HG02759 (cell line): ENCODE measurements at regions not wholly inside any gene's neighbourhood (a gene's known extent, or its start where the extent isn't known, plus 50 kb on each side); places are given as distances from the start of the nearest gene placed in this dataset.
"Not testable (repeated sequence)": the region's sequence is repeated elsewhere in the genome, so short reads cannot be mapped to it uniquely, and the experiment has no call there.

Source experiments
- ATAC-seq: cut with Tn5 transposase; IDR thresholded peaks from one replicate; pipeline ENCODE4 v1.9.1; 2021; ENCODE audit warnings: mild to moderate bottlenecking, moderate library complexity; ENCODE audit not compliant: unreplicated experiment

- ATAC-seq, result not testable (repeated sequence)
These were observed 677.0 kb downstream of the MAFB start for GRCh38 chr20:40012026-40012425.

GRCh38 chr20:40010483-40010882, 678.6 kb downstream of the MAFB start:
- no peak for ATAC-seq

GRCh38 chr20:40009542-40009941, 679.5 kb downstream of the MAFB start:
- ATAC-seq, result no peak

- no peak for ATAC-seq
These were observed 680.9 kb downstream of the MAFB start for GRCh38 chr20:40008177-40008576.

- no peak for ATAC-seq
These were observed 682.7 kb downstream of the MAFB start for GRCh38 chr20:40006168-40006860.

- ATAC-seq, result not testable (repeated sequence)
These were observed 684.9 kb downstream of the MAFB start for GRCh38 chr20:40004092-40004491.

GRCh38 chr20:39993742-39994141, 695.3 kb downstream of the MAFB start:
- no peak for ATAC-seq

- no peak for ATAC-seq
These were observed 698.3 kb downstream of the MAFB start for GRCh38 chr20:39990692-39991091.

GRCh38 chr20:39988991-39989390, 700.0 kb downstream of the MAFB start:
- ATAC-seq, result no peak

- ATAC-seq, result no peak
These were observed 702.7 kb downstream of the MAFB start for GRCh38 chr20:39986173-39986904.

GRCh38 chr20:39985271-39985827, 703.7 kb downstream of the MAFB start:
- no peak for ATAC-seq

- no peak for ATAC-seq
These were observed 705.4 kb downstream of the MAFB start for GRCh38 chr20:39983655-39984054.

GRCh38 chr20:39983183-39983582, 705.9 kb downstream of the MAFB start:
- no peak for ATAC-seq

- ATAC-seq, result no peak
These were observed 714.0 kb downstream of the MAFB start for GRCh38 chr20:39974966-39975501.

GRCh38 chr20:39968495-39968894, 720.5 kb downstream of the MAFB start:
- ATAC-seq, result no peak

- no peak for ATAC-seq
These were observed 721.2 kb downstream of the MAFB start for GRCh38 chr20:39967806-39968205.

GRCh38 chr20:39961637-39962244, 727.3 kb downstream of the MAFB start:
- no peak for ATAC-seq

- no peak for ATAC-seq
These were observed 728.3 kb downstream of the MAFB start for GRCh38 chr20:39960522-39961428.

GRCh38 chr20:39957911-39958310, 731.1 kb downstream of the MAFB start:
- ATAC-seq, result not testable (repeated sequence)

- no peak for ATAC-seq
These were observed 734.4 kb downstream of the MAFB start for GRCh38 chr20:39954621-39955020.
